ENCODE measurements at regions not wholly inside any gene's neighbourhood (a gene's known extent, or its start where the extent isn't known, plus 50 kb on each side); places are given as distances from the start of the nearest gene placed in this dataset.

DNA sequence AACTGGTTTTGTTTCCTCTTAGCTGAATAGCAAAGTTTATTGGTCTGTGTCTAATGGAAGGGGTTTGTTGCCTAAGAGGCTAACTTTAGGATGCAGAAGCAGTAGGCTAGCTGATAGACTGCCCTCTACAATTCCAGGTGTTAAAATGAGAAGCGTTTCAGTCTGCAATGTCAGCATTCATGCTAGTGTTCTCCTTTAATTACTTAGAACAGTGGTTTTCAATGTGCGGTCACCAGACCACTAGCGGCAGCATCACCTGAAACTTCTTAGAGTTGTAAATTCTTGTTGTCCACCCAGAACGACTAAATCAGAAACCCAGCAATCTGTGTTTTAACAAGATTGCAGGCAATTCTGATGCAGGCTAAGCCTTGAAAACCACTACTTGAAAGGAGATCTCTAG is 392.9 kb downstream of the IPMK start:
- Histone ChIP-seq H3K4me1 (ENCODE audit: insufficient read depth, low read length) (no peaks in the 10 kb centered on the region), H3K27ac (ENCODE audit: low read depth, low read length) (no peak overlapping the region), H3K9ac (ENCODE audit: low read depth, low read length) (no peak overlapping the region), H3K9me3 (ENCODE audit: insufficient read depth, low read depth, low read length) (no peaks in the 10 kb centered on the region), H3K36me3 (ENCODE audit: insufficient read depth, low read length) (no peaks in the 10 kb centered on the region), H3K27me3 (ENCODE audit: insufficient read depth, low read length) (no peaks in the 10 kb centered on the region), H3K4me3 (ENCODE audit: low read length) (no peak overlapping the region)
- 94% methylated on average over 4 of the region's 4 CpGs for WGBS

DNA sequence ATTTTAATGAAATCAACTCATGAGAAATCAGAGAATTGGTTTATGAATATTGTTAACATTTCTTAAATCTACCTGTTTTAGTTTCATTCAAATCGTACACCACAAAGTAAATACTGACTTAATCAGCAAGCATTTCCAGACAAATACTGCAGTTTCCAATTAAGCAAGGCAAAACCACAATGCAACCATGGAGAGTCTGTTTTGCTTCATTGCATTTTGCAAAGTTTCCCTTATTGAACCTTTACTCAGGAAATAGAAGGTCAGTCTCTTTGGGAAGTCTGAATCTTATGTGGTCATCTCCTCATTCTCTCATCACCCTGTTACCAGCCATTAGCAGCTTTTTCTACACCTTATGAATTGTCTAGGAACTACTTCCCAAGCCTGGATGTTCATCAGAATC is 400.5 kb downstream of the IPMK start:
- no peaks in the 10 kb centered on the region for H3K9me3 ChIP-seq (ENCODE audit: insufficient read depth, low read depth, low read length)
- no peaks in the 10 kb centered on the region for H3K27me3 ChIP-seq (ENCODE audit: insufficient read depth, low read length)
- no peak overlapping the region for H3K9ac ChIP-seq (ENCODE audit: low read depth, low read length)
- 36% methylated on average over 1 of the region's 1 CpG for WGBS
- no peak overlapping the region for H3K27ac ChIP-seq (ENCODE audit: low read depth, low read length)
- H3K4me1 ChIP-seq (ENCODE audit: insufficient read depth, low read length) = no peaks in the 10 kb centered on the region
- no peak overlapping the region for H3K4me3 ChIP-seq (ENCODE audit: low read length)
- no peaks in the 10 kb centered on the region for H3K36me3 ChIP-seq (ENCODE audit: insufficient read depth, low read length)

DNA sequence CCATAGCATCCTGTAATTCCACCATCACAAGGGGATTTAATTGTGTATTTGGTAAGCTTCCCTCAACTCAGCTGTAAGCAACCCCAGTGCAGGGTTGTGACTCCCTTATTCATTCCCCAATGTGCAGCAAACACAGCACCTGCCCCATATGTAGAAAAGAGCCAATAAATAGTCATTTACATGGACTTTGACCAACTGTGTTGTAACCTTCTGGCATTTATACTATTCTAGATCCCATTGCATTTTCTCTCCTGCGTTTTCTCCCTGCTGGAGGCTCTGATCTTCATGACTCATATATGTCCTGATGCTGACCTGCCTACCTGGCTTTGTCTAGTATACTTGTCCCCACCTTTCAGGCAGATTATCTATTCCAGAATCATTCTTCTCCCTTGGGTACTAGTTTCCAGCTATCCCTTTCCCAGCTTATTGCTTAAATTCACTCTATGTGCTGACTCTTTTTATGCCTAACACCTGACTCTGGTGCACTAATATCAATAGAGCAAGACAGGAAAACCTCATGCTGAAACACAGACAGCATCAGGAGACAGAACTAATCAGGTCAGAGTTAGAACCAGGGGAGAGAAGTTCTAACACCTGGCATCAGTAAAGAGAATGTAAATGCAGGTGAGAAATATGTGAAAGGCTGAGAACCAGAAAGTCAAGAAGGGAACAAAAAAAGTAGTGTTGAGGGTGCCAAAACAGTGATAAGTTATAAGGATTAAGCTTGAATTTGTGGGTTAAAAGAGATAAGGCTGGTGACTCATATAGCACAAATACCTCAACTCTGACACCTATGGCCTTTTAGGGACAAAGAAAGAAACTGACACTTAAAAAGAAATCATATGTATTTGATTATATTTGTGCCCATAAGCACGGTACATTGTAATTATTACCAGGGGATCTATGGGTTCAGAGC is 402.7 kb downstream of the IPMK start:
- H3K9me3 ChIP-seq (ENCODE audit: insufficient read depth, low read depth, low read length) = no peaks in the 10 kb centered on the region
- H3K36me3 ChIP-seq (ENCODE audit: insufficient read depth, low read length) = no peaks in the 10 kb centered on the region
- H3K27ac ChIP-seq (ENCODE audit: low read depth, low read length) = no peak overlapping the region
- no peak overlapping the region for H3K9ac ChIP-seq (ENCODE audit: low read depth, low read length)
- WGBS = 72% methylated on average over 2 of the region's 2 CpGs
- H3K4me1 ChIP-seq (ENCODE audit: insufficient read depth, low read length) = no peaks in the 10 kb centered on the region
- no peak overlapping the region for H3K4me3 ChIP-seq (ENCODE audit: low read length)
- H3K27me3 ChIP-seq (ENCODE audit: insufficient read depth, low read length) = no peaks in the 10 kb centered on the region

DNA sequence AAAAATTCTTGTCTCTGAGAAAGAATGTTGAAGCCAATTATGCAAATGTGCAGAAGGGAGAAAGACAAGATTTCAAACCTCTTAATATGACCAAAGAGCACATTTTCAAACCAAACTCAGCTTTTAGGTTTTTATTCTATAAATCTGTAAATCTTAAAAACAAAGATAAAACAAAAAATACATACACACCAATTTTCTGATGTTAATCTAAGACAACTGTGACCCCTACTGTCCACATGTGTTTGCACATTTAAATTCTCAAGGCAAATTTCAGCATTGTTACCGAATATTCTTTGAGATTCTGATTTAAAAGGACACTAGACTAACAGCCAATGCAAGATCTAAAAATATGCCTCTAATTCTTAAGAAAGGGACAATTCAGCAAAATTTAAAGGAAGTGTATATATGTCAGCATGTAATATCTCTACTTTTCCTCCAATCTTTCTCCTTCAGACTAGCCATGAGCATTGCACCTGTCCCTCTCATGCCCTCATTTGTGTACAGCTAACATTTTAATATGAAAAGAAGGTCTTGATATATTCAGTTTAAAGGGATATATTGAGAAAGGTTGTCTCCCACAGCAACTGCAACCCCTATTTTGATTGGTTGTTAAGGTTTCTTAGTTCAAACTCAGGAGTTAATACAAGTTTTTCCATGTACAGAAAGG is 417.9 kb downstream of the IPMK start:
- Histone ChIP-seq H3K4me1 (ENCODE audit: insufficient read depth, low read length) (no peaks in the 10 kb centered on the region), H3K27ac (ENCODE audit: low read depth, low read length) (no peak overlapping the region), H3K27me3 (ENCODE audit: insufficient read depth, low read length) (no peaks in the 10 kb centered on the region), H3K4me3 (ENCODE audit: low read length) (no peak overlapping the region), H3K9me3 (ENCODE audit: insufficient read depth, low read depth, low read length) (no peaks in the 10 kb centered on the region), H3K36me3 (ENCODE audit: insufficient read depth, low read length) (no peaks in the 10 kb centered on the region), H3K9ac (ENCODE audit: low read depth, low read length) (no peak overlapping the region)
- WGBS = 87% methylated on average over 1 of the region's 1 CpG

DNA sequence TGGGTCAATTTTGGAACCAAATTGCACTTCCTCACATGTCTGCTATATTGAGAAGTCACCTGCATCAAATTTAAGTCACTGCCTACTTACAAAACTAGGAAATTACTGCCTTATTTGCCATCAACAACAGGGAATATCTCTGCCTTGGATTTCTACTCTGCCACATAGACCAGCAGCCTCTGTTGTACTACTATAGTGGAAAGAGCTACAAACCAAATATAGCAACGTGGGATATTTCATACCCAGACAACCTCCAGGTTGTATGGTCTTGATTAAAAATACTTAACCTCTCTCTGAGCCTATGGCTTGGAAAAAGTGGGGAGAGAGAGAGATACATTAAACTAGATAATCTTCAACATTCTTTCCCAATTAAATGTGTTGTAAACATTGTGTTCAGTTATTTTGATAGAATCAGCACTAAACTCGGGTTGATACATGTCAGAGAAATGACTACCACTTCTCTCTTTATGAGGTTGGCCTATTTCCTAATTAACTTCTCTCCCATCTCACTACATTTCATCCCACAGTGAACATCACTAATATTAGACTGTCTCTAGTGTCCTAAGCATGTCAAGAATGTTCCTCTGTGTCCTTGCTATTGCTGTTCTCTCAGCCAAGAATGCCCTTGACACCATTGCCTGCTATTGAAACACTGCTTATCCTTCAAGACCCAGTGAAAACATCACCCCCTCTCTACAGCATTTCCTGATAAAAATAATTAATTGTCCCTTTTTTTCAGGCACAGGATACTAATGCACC is 421.2 kb downstream of the IPMK start:
- H3K36me3 ChIP-seq (ENCODE audit: insufficient read depth, low read length) = no peaks in the 10 kb centered on the region
- WGBS = 100% methylated on average over 1 of the region's 2 CpGs
- H3K27me3 ChIP-seq (ENCODE audit: insufficient read depth, low read length) = no peaks in the 10 kb centered on the region
- H3K4me1 ChIP-seq (ENCODE audit: insufficient read depth, low read length) = no peaks in the 10 kb centered on the region
- no peak overlapping the region for H3K9ac ChIP-seq (ENCODE audit: low read depth, low read length)
- H3K9me3 ChIP-seq (ENCODE audit: insufficient read depth, low read depth, low read length) = no peaks in the 10 kb centered on the region
- H3K4me3 ChIP-seq (ENCODE audit: low read length) = no peak overlapping the region
- H3K27ac ChIP-seq (ENCODE audit: low read depth, low read length) = no peak overlapping the region

DNA sequence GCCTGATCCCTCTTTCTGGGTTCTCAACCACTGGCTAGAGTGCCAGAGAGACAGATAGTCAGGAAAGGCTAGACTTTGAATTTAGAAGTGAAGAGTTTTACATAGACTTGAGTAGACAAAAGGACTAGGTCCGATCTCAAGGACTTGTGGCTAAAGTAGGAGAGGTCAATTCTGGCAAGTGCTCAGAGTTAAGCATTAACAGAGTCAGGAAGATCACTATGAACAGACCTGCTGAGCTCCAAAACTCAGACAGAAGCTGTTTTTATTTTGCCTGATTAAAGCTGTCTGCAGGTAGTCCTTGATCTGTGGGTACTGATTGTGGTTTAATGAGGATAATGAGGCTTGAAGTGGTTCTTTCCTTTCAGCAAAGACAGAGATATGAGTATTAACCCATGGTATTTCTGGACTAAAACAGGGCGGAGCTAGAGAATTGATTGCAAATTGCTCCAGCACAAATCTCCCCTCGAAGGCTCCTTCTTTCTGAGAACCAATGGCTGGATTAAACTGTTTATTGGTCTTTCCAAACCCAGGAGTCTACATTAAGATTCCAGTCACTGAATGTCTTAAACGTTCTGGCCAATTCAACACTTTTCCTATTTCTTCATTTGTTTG is 423.2 kb downstream of the IPMK start:
- WGBS = 86% methylated on average over 4 of the region's 4 CpGs
- H3K27ac ChIP-seq (ENCODE audit: low read depth, low read length) = no peak overlapping the region

DNA sequence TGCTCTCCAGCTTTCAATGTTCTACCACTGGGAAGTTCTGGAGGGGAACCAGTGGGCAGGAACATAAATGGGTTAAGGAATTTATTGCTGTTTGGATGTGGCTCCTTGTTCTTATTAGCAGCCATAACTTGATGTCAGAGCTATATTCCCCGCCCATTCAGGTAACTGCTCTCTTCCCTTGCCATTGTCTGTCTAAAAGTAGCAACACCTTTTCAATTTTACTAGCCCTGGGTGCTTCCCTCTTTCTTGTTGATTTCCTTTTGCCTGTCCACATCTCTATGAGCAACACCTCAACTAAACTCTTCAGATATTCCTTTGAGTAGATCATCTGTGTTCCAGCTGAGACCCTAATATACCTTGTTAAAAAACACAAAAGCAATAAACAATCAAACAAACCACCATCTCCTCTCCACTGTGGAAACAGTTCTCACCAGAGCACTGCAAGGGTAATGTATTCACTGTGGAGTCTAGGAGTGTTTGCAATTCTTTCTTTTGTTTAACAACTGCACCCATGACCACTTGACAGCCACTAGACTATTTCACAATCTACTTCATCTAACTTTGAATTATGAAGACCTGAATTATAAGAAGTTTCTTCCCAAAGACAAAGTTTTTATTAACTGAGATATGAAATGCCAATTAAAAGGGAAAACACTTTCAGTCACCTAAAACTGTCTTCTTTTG is 436.7 kb downstream of the IPMK start:
- Histone ChIP-seq H3K27ac (ENCODE audit: low read depth, low read length) (no peak overlapping the region), H3K9ac (ENCODE audit: low read depth, low read length) (no peak overlapping the region), H3K36me3 (ENCODE audit: insufficient read depth, low read length) (no peaks in the 10 kb centered on the region), H3K4me3 (ENCODE audit: low read length) (no peak overlapping the region), H3K9me3 (ENCODE audit: insufficient read depth, low read depth, low read length) (no peaks in the 10 kb centered on the region), H3K27me3 (ENCODE audit: insufficient read depth, low read length) (no peaks in the 10 kb centered on the region), H3K4me1 (ENCODE audit: insufficient read depth, low read length) (no peaks in the 10 kb centered on the region)
- WGBS = 62% methylated on average over 1 of the region's 1 CpG

More for the DNA sequence above, 423.2 kb downstream of the IPMK start:
- Histone ChIP-seq H3K9me3 (ENCODE audit: insufficient read depth, low read depth, low read length) (no peaks in the 10 kb centered on the region), H3K4me1 (ENCODE audit: insufficient read depth, low read length) (no peaks in the 10 kb centered on the region), H3K36me3 (ENCODE audit: insufficient read depth, low read length) (no peaks in the 10 kb centered on the region), H3K9ac (ENCODE audit: low read depth, low read length) (no peak overlapping the region), H3K27me3 (ENCODE audit: insufficient read depth, low read length) (no peaks in the 10 kb centered on the region), H3K4me3 (ENCODE audit: low read length) (no peak overlapping the region)

DNA sequence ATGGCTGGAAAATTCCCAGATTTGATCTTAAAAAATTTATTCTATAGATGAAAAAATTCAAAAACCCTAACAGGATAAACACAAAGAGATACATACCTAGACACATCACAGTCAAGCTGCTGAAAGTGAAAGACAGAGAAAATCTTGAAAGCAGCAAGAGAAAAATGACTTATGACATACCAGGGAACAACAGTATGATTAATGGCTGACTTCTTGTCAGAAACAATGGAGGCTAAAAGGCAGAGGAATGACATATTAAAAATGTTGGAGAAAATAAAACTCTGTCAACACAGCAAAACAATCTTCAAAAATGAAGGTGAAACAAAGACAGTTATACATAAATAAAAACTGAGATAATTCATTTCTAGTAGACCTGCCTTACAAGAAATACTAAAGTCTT is 442.7 kb downstream of the IPMK start:
- H3K9ac ChIP-seq (ENCODE audit: low read depth, low read length) = no peak overlapping the region
- H3K9me3 ChIP-seq (ENCODE audit: insufficient read depth, low read depth, low read length) = no peaks in the 10 kb centered on the region
- no peak overlapping the region for H3K27ac ChIP-seq (ENCODE audit: low read depth, low read length)
- H3K27me3 ChIP-seq (ENCODE audit: insufficient read depth, low read length) = no peaks in the 10 kb centered on the region
- no peaks in the 10 kb centered on the region for H3K4me1 ChIP-seq (ENCODE audit: insufficient read depth, low read length)
- no peaks in the 10 kb centered on the region for H3K36me3 ChIP-seq (ENCODE audit: insufficient read depth, low read length)
- no peak overlapping the region for H3K4me3 ChIP-seq (ENCODE audit: low read length)

DNA sequence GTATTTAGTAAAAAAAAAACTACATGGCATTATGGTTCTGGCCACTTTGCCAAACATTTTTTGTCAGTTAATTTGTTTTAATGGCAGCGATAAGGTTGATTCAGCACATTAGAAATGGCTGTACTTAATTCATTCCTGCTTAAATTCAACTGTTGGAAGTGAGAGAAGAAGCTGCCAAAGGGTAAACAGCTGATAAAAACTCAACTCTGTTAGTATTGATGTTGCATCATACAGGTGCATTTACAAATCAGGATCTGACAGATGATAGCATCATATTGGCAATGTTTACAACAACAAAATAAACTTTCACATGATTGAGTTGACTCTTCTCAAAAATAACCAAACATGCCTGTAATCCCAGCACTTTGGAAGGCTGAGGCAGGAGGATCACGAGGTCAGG is 444.3 kb downstream of the IPMK start:
- no peak overlapping the region for H3K9ac ChIP-seq (ENCODE audit: low read depth, low read length)
- no peaks in the 10 kb centered on the region for H3K27me3 ChIP-seq (ENCODE audit: insufficient read depth, low read length)
- H3K36me3 ChIP-seq (ENCODE audit: insufficient read depth, low read length) = no peaks in the 10 kb centered on the region
- H3K4me3 ChIP-seq (ENCODE audit: low read length) = no peak overlapping the region
- 95% methylated on average over 2 of the region's 2 CpGs for WGBS
- no peaks in the 10 kb centered on the region for H3K9me3 ChIP-seq (ENCODE audit: insufficient read depth, low read depth, low read length)
- no peak overlapping the region for H3K27ac ChIP-seq (ENCODE audit: low read depth, low read length)
- no peaks in the 10 kb centered on the region for H3K4me1 ChIP-seq (ENCODE audit: insufficient read depth, low read length)

DNA sequence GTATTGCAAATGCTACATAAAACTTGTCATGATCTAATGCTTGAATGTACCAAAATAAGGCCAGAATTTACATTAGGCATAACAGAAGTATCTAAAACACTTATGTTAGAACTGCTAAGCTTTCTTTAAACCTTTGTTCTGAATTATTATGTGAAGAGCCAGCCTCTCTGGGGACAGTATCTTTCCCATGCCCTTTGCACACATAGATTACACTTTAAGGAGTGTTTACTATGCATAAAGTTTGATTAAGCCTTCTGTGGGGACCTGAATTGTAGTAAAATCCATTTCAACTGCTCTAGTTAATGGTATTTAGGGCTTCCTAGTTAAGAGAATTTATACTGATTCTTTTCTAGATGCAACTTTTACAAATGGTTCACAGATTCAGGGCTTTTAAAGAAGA is 444.7 kb downstream of the IPMK start:
- no peaks in the 10 kb centered on the region for H3K9me3 ChIP-seq (ENCODE audit: insufficient read depth, low read depth, low read length)
- no peak overlapping the region for H3K4me3 ChIP-seq (ENCODE audit: low read length)
- no peaks in the 10 kb centered on the region for H3K4me1 ChIP-seq (ENCODE audit: insufficient read depth, low read length)
- no peak overlapping the region for H3K27ac ChIP-seq (ENCODE audit: low read depth, low read length)
- H3K27me3 ChIP-seq (ENCODE audit: insufficient read depth, low read length) = no peaks in the 10 kb centered on the region
- H3K9ac ChIP-seq (ENCODE audit: low read depth, low read length) = no peak overlapping the region
- no peaks in the 10 kb centered on the region for H3K36me3 ChIP-seq (ENCODE audit: insufficient read depth, low read length)
